ENCODE measurements at regions not wholly inside any gene's neighbourhood (a gene's known extent, or its start where the extent isn't known, plus 50 kb on each side); places are given as distances from the start of the nearest gene placed in this dataset.
"Not testable (repeated sequence)": the region's sequence is repeated elsewhere in the genome, so short reads cannot be mapped to it uniquely, and the experiment has no call there.

GRCh38 chr4:101696276-101697010 lies 94.1 kb upstream of the BANK1 start:
- TF ChIP-seq CTCF (conservative IDR thresholded peaks at IDR 0.05; ENCODE audit: low read depth, low read length): no peak
- no peak overlapping the region for H3K4me3 ChIP-seq (ENCODE audit: low read depth, low read length)
- peak; percentile 4 for DNase-seq (ENCODE audit: low read depth)

GRCh38 chr4:101695176-101695575 lies 95.4 kb upstream of the BANK1 start:
- no peak for DNase-seq (ENCODE audit: low read depth)
- TF ChIP-seq CTCF (conservative IDR thresholded peaks at IDR 0.05; ENCODE audit: low read depth, low read length): no peak
- H3K4me3 ChIP-seq (ENCODE audit: low read depth, low read length): no peak overlapping the region

- DNase-seq (ENCODE audit: low read depth): not testable (repeated sequence)
Observed at GRCh38 chr4:101694403-101694802, 96.1 kb upstream of the BANK1 start.

GRCh38 chr4:101693842-101694398 lies 96.6 kb upstream of the BANK1 start:
- H3K4me3 ChIP-seq (ENCODE audit: low read depth, low read length): no peak overlapping the region
- no peak for TF ChIP-seq CTCF (conservative IDR thresholded peaks at IDR 0.05; ENCODE audit: low read depth, low read length)
- DNase-seq (ENCODE audit: low read depth): no peak

More at GRCh38 chr4:101694403-101694802, 96.1 kb upstream of the BANK1 start:
- H3K4me3 ChIP-seq (ENCODE audit: low read depth, low read length): not testable (repeated sequence)

GRCh38 chr4:101689220-101689619 lies 101.3 kb upstream of the BANK1 start:
- DNase-seq (ENCODE audit: low read depth): no peak
- H3K4me3 ChIP-seq (ENCODE audit: low read depth, low read length): no peak overlapping the region
- no peak for TF ChIP-seq CTCF (conservative IDR thresholded peaks at IDR 0.05; ENCODE audit: low read depth, low read length)

- H3K4me3 ChIP-seq (ENCODE audit: low read depth, low read length): no peak overlapping the region
- no peak for DNase-seq (ENCODE audit: low read depth)
- no peak for TF ChIP-seq CTCF (conservative IDR thresholded peaks at IDR 0.05; ENCODE audit: low read depth, low read length)
Observed at GRCh38 chr4:101685126-101685525, 105.4 kb upstream of the BANK1 start.

- no peak for DNase-seq (ENCODE audit: low read depth)
- TF ChIP-seq CTCF (conservative IDR thresholded peaks at IDR 0.05; ENCODE audit: low read depth, low read length): no peak
Observed at GRCh38 chr4:101682946-101683345, 107.6 kb upstream of the BANK1 start.

More at GRCh38 chr4:101682946-101683345, 107.6 kb upstream of the BANK1 start:
- H3K4me3 ChIP-seq (ENCODE audit: low read depth, low read length): no peak overlapping the region
